ENCODE measurements at regions not wholly inside any gene's neighbourhood (a gene's known extent, or its start where the extent isn't known, plus 50 kb on each side); places are given as distances from the start of the nearest gene placed in this dataset.

GRCh38 chr13:100811024-100811865 is 136.7 kb upstream of the TMTC4 start:
- TF ChIP-seq GATA2 (IDR thresholded peaks at IDR 0.05; ENCODE audit: low read depth, low read length) = no peak
- TF ChIP-seq GATA3 (IDR thresholded peaks at IDR 0.05; ENCODE audit: low read depth, low read length) = no peak
